ENCODE measurements at regions not wholly inside any gene's neighbourhood (a gene's known extent, or its start where the extent isn't known, plus 50 kb on each side); places are given as distances from the start of the nearest gene placed in this dataset.
"Not testable (repeated sequence)": the region's sequence is repeated elsewhere in the genome, so short reads cannot be mapped to it uniquely, and the experiment has no call there.

DNA sequence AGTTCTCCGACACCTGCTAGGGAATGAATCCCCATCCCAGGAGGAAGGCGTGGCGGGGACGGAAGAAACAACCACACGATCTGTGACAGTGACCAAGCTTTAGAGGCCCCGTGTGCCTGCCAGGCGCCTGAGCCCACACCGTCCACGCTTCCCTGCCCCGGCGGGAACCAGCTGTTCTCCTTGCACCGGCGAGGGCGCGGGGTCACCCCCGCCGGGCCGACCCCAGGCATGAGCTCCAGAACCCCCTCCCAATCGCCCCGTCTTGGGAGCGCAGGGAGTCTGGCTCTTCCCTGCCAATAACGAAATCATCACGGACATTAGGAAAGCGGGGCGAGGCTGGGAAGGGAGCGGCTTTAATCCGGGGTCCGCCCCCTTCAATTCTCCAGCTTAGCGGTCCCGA, 133.3 kb downstream of the POTEG start:
- in situ Hi-C loops (cut with HindIII; ENCODE audit: low pct_unique_long_range_greater_than_20kb, low sequenced_read_pairs); DNase-seq (ENCODE audit: low read depth, low spot score): not testable (repeated sequence)

DNA sequence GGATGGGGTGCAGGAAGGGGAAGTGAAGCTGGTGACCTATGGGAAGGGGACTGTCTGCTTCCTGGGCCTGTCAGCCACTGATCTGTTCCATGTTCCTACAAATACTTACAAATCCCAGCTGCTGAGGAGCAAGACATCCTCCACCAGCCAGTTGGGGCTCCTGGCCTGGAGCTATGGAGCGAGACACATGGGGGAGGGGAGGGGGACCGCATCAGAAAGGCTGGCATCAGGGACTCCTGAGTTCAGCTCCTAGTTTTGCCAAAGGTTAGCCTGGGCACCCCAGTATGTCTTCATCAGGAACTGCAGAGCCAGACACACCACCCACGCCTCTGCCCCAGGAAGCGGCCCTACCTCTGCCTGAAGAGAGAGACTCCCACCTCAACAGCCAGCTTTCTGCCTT, 130.3 kb downstream of the POTEG start:
- in situ Hi-C loops (cut with HindIII; ENCODE audit: low pct_unique_long_range_greater_than_20kb, low sequenced_read_pairs); DNase-seq (ENCODE audit: low read depth, low spot score): not testable (repeated sequence)

DNA sequence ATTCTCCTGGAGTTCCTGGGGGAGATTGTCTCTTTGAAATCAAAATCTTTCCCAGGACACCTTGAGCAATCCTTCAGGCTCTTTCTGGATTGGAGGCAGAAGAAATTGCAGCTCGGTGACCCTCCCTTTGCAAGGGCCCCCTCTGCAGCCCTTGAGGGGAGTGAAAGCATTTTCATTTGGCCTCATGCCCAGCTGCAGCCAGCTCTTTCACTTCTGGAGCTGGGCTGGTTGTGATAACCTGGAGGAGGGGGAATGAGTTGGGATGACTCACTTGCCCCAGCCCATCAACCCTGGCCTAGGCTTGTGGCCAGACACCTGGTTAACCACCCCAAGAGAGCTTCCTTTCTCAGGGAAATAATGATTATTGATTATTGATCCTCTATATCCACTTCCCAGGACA, 129.7 kb downstream of the POTEG start:
- DNase-seq (ENCODE audit: low read depth, low spot score); in situ Hi-C loops (cut with HindIII; ENCODE audit: low pct_unique_long_range_greater_than_20kb, low sequenced_read_pairs): not testable (repeated sequence)

DNA sequence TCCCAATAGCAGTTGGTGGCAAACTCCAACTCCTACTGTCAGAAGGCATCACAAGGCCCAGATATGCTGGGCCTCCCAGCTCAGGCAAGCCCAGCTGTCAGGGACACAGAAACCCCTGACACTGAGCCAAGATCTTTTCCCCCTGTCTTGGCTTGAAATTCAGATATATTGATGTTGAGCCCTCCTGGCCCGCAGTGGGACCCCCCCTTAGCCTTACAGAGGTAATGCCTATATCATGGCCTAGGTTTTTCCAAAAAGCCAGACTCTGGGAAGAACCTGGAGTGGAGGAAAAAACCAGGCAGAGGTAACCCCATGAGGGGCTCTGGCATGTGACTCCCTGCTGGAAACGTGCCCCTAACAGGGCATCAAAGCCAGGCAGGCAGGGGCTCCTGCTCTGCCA, 129.2 kb downstream of the POTEG start:
- DNase-seq (ENCODE audit: low read depth, low spot score); in situ Hi-C loops (cut with HindIII; ENCODE audit: low pct_unique_long_range_greater_than_20kb, low sequenced_read_pairs): not testable (repeated sequence)

DNA sequence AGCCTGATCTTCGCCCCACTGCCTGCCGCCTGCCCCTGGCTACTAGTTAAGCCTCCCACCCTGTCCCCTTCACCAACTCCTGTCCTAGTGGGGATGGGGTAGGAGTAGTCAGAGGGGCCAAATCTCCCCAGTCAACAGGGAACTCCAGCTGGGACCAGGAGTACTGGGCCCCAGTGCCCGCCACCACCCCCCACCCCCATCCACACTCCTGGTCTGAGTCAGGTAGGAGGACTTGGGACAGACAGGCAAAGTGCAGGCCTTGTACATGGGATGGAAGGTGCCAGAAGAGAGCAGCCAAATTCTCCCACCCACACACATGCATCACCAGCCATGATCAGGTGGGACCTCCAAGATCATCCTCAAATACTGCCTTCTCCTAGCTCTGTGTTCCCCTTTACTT, 128.4 kb downstream of the POTEG start:
- DNase-seq (ENCODE audit: low read depth, low spot score); in situ Hi-C loops (cut with HindIII; ENCODE audit: low pct_unique_long_range_greater_than_20kb, low sequenced_read_pairs): not testable (repeated sequence)

DNA sequence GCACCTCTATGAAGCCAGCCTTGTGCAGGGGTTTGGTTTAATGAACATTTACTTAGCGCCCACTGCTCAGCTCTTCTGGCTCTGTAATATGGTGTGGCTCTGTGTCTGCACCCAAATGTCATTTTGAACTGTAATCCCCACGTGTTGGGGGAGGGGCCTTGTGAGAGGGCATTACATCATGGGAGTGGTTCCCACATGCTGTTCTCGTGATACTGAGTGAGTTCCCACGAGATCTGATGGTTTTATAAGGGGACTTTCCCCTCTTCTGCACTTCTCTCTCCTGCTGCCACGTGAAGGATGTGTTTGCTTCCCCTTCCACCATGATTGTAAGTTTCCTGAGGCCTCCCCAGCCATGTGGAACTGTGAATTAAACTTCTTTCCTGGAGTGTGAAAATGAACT, 127.7 kb downstream of the POTEG start:
- in situ Hi-C loops (cut with HindIII; ENCODE audit: low pct_unique_long_range_greater_than_20kb, low sequenced_read_pairs); DNase-seq (ENCODE audit: low read depth, low spot score): not testable (repeated sequence)

DNA sequence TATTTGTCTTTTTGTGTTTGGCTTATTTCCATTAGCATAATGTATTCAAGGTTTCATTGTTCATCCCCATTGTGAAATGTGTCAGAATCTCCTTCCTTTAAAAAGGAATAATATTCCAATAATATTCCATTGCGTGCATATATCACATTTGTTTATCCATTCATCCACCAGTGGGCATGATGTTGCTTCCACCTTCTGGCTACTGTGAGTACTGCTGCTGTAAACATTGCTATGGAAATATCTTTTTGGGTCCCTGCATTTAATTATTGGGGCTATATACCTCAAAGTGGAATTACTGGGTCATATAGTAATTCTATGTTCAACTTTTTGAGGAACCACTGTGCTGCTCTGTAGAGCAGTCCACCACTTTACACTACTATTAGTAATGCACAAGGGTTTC, 123.1 kb downstream of the POTEG start:
- in situ Hi-C loops (cut with HindIII; ENCODE audit: low pct_unique_long_range_greater_than_20kb, low sequenced_read_pairs); DNase-seq (ENCODE audit: low read depth, low spot score): not testable (repeated sequence)

DNA sequence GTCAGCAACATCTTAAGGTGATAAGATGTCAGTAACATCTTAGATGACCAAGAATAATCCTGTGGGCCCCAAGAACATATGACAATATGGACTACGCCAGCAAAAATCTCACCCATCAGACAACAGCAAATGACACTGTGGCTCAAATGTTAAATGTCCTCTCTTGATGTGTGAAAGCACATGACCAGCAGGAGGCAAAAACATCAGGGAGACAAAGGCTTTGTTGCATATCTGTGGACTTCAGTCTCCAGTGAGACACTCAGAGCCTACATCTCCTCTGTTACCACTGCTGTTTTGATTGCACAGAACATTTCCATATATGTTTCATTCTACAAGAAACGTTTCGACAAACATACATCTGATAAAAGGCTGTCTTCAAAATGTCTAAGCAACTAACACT, 103.5 kb downstream of the POTEG start:
- in situ Hi-C loops (cut with HindIII; ENCODE audit: low pct_unique_long_range_greater_than_20kb, low sequenced_read_pairs); DNase-seq (ENCODE audit: low read depth, low spot score): not testable (repeated sequence)

DNA sequence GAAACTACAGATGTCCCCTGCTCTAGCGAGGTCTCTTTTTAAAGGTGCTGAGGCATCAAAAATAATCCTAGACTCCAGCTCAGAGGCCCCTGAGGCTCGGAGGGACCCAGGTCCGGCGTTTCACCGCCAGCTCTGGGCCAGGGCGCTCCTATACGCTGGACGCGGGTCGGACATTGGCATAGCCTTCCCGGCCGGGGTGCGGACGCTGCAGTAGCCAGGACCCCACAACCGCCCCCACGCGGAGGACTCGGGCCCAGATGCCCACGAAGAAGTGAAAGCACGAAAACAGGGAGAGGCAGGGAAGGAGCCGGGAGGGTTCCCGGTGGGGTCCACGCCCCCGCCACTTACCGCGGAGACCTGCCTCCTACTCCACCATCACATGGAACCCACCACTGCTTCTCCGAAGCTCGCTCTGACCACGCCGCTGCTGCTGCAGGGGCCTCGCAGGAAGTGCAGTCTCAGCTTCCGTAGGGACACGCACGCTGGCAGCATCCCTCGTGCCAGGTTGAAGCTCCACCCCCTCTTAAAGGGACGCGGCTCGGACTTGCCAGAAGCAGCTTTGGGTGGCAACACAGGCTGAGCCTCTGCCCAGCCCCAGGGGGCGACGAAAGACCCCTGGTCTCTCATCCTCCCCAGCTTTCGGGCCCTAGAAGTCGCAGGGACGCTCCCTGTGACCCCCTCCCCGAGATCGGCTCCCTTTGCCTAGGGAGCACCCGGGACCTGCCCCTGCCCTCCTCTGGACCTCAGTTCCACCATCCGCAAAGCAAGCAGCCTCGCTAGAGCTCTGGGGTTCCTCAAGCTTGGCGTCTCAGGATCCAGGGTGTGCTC, 96.7 kb downstream of the POTEG start:
- DNase-seq (ENCODE audit: low read depth, low spot score); in situ Hi-C loops (cut with HindIII; ENCODE audit: low pct_unique_long_range_greater_than_20kb, low sequenced_read_pairs): not testable (repeated sequence)

DNA sequence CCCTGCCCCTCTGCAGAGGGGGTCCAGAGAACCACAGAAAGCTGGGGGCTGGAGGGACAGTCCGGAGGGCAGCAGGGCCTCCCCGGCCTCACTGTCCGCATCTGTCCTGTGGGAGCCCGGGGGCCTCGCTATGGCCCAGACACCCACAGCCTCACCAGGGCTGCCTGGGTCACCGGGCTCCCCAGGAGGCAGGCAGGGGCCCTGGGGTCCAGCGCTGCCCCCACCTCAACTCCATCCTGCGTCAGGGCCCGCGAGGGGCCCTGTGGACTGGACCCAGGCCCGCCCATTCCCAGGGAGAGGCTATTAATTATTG, 96.1 kb downstream of the POTEG start:
- DNase-seq (ENCODE audit: low read depth, low spot score); in situ Hi-C loops (cut with HindIII; ENCODE audit: low pct_unique_long_range_greater_than_20kb, low sequenced_read_pairs): not testable (repeated sequence)

DNA sequence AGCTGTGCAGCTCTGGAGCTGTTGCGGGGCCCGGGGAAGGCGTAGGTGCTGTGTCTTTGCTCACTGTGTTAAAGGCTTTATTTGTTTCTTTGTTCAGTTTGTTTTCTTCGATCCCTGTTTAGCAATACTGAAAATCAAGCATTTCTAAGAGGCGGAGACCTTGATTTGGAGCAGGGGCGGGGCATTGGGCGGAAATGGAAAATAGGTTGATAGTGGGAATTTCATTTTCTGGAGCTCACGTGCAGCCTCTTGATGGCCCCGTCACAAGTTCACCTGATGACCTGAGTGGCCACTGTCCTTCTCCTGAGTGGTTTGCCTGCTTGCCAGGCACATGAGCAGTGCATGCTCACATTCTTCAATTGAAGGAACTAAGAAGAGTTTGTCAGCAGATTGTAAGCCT, 93.2 kb downstream of the POTEG start:
- DNase-seq (ENCODE audit: low read depth, low spot score); in situ Hi-C loops (cut with HindIII; ENCODE audit: low pct_unique_long_range_greater_than_20kb, low sequenced_read_pairs): not testable (repeated sequence)

DNA sequence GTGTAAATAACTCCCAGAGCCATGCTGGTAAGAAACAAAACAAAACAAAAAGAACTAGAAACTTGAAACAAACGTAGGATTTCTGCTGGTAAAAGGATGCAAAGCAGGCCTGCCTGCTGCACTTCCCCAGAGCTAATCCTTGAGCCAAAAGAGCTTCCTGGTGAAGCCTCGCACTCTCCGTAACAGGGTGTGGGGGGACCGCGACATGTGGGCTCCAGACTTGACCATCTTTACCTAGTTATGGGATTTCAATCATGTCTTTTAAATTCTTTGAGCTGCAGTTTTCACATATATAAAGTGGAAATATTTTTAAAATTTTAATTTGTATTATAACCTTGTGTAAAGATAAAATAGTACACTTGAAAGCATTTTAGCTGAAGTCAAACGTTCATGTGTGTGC, 92.5 kb downstream of the POTEG start:
- DNase-seq (ENCODE audit: low read depth, low spot score); in situ Hi-C loops (cut with HindIII; ENCODE audit: low pct_unique_long_range_greater_than_20kb, low sequenced_read_pairs): not testable (repeated sequence)

DNA sequence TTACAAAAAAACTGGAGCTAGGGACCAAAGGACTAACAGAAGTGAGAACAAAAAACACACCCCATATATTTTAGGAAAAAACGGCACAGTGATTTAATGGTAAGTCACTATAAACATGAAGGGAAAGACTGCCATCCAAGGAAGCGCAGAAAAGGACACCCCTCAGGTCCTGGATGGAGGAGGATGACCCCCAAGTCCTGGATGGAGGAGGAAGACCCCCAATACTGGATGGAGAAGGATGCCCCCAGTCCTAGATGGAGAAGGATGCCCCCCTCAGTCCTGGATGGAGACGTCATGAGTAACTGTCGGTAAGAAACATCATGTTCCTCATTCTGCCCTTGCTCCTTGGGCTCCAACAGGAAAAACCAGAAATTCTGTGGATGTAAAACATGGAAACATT, 89.9 kb downstream of the POTEG start:
- in situ Hi-C loops (cut with HindIII; ENCODE audit: low pct_unique_long_range_greater_than_20kb, low sequenced_read_pairs); DNase-seq (ENCODE audit: low read depth, low spot score): not testable (repeated sequence)

DNA sequence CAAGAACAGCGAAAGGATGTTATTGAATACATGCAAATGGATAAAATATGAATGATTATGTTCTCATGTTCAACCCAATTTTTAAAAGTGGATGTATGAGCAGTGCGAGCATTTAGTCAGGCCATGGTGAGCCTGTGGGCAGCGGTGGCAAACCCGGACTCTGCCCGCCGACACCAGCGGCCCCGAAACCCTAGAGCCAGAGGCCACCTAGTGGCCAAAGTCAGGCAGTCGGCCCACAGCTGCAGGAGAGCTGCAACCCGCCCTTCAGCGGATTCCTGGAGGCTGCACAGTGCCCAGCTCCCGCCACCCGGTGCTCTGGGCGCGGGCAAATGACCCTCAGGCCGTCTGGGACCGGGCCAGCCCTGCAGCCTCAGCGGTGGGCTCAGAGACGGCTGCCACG, 89.5 kb downstream of the POTEG start:
- in situ Hi-C loops (cut with HindIII; ENCODE audit: low pct_unique_long_range_greater_than_20kb, low sequenced_read_pairs); DNase-seq (ENCODE audit: low read depth, low spot score): not testable (repeated sequence)

DNA sequence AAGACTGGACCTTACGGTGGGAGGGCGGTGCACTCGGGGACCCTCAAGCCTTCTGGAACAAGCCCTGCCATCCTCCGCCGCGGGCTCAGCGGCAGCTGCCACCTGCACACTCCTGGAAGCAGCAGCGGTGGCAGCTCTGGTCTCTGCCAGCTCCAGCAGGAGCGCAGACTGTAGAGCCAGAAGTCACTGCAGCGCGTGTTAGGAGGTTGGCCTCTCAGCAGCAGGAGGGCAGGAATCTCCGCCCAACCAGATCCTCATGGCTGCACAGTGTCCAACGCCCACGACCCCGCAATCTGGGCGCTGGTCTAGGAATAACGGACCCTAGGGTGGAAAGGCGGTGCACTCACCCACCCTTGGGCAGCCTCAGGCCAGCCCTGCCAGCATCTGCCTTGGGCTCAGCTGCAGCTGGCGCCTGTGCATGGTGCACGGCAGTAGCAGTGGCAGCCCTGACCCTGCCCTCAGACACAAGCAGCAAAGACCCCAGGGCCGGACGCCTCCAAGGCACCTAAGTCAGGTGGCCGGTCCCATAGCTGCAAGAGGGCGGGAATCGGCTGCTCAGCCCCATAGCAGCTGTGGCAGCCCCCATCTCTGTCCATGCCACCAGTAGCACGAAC, 88.7 kb downstream of the POTEG start:
- in situ Hi-C loops (cut with HindIII; ENCODE audit: low pct_unique_long_range_greater_than_20kb, low sequenced_read_pairs); DNase-seq (ENCODE audit: low read depth, low spot score): not testable (repeated sequence)

DNA sequence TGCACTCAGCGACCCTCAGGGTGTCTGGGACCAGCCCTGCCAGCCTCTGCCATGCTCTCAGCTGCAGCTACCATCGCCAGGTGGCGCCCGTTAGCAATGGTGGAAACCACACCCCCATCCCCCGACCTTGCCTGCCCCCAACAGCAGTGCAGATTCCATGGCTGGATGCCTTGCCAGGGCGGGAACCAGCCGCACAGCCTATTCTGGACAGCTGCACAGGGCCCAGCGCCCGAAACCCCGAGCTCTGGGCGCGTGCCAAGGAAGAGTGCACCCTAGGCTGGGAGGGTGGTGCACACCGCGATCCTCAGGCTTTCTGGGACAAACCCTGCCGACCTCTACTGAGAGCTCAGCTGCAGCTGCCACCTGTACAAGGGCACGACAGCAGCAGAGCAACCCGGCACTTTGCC, 88.1 kb downstream of the POTEG start:
- in situ Hi-C loops (cut with HindIII; ENCODE audit: low pct_unique_long_range_greater_than_20kb, low sequenced_read_pairs) = not testable (repeated sequence)
- DNase-seq (ENCODE audit: low read depth, low spot score) = peak; percentile 0

DNA sequence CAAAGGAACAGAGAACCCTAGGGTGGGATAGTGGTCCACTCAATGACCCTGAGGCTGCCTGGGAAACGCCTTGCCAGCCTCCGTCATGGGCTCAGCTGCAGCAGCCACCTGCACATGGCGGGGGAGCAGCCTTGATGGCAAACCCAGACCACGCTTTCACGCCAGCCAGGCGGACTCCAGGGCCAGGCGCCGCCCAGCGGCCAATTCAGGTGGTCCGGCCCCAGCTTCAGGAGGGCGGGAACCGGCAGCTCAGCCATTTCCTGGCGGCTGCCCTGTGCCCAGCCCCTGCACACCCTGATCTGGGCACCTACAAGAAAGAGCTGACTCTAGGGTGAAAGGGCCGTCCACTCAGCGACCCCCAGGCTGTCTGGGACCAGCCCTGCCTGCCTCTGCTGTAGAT, 87.5 kb downstream of the POTEG start:
- DNase-seq (ENCODE audit: low read depth, low spot score); in situ Hi-C loops (cut with HindIII; ENCODE audit: low pct_unique_long_range_greater_than_20kb, low sequenced_read_pairs): not testable (repeated sequence)

DNA sequence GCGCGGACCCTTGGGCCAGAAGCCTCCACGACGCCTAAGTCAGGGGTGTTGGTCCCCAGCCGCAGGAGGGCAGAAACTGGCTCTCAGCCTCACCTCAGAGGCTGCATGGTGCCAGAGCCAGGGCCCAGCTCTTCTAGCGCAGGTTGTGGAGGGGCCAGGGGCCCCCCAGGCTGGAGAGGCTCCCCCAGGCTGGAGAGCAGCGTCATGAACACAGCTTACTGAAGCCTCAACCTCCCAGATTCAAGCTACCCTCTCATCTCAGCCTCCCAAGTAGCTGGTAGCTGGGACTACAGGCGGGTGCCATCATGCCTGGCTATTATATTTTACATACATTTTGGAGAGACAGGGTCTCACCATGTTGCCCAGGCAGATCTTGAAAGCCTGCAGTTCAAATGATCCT, 87.0 kb downstream of the POTEG start:
- in situ Hi-C loops (cut with HindIII; ENCODE audit: low pct_unique_long_range_greater_than_20kb, low sequenced_read_pairs); DNase-seq (ENCODE audit: low read depth, low spot score): not testable (repeated sequence)
